K562 (cell line): ENCODE measurements at regions not wholly inside any gene's neighbourhood (a gene's known extent, or its start where the extent isn't known, plus 50 kb on each side); places are given as distances from the start of the nearest gene placed in this dataset.

ENCODE experiments used
- ATAC-seq: fragments of 200-7000 bp; cut with Tn5 transposase; 3 replicates; pipeline ENCODE4 v1.9.1; 2020; ENCODE audit warnings: moderate library complexity
- BruUV-seq: library from RNA; stranded (reverse); fragments of 400-500 nt; replicated peaks from 2 replicates; lab custom pipeline; 2021; lab: Mats Ljungman, UMichigan
- CTCF ChIA-PET: fragments of 300-600 bp; formaldehyde crosslinking; extraction: SDS; loops from one replicate; lab custom pipeline; 2021; ENCODE audit warnings: low intra/inter-chr PET ratio; lab: Yijun Ruan, JAX
- POLR2A ChIA-PET: fragments of 300-600, 350-650 bp; sonication (Branson Sonifier 250); formaldehyde crosslinking; extraction: SDS; loops from one replicate; lab custom pipeline; 2021; ENCODE audit warnings: antibody characterized with exemption, inconsistent platforms; lab: Yijun Ruan, JAX
- DNase-seq, 4 experiments: peaks; one replicate each; pipeline versions ENCODE4 v3.0.0 to v3.0.0-alpha.2; 2011 to 2018; ENCODE audit warnings: low spot score in 3 of 4, mixed read lengths in 3 of 4; ENCODE audit errors: extremely low read depth in 1 of 4
- FAIRE-seq: peaks from 2 replicates; lab custom pipeline; 2011; peaks lifted over from hg19 to GRCh38; lab: Jason Lieb, UNC
- H2AFZ ChIP-seq: 2 replicates; pipeline ENCODE4 v1.6.0; 2011; ENCODE audit warnings: low read depth, low read length, control low read depth, inconsistent platforms
- H3K27ac ChIP-seq: fragments of 200-600 bp; 3 replicates; pipeline ENCODE4 v1.8.0; 2011; ENCODE audit warnings: low read depth, mild to moderate bottlenecking, control low read depth, inconsistent platforms, low read length, moderate library complexity, mixed read lengths; ENCODE audit errors: extremely low read depth
- H3K27me3 ChIP-seq, 2 experiments: fragments of 300-600 bp in 1 of 2; 2 replicates in 1 of 2; 3 replicates in 1 of 2; pipeline versions ENCODE4 v1.6.0 to v1.8.0; 2011; ENCODE audit warnings: inconsistent platforms in 2 of 2, low read length in 2 of 2, mild to moderate bottlenecking in 1 of 2, mixed read lengths in 1 of 2, moderate library complexity in 1 of 2; ENCODE audit not compliant: control insufficient read depth in 2 of 2, insufficient read depth in 2 of 2
- H3K36me3 ChIP-seq: fragments of 300-600 bp; 3 replicates; pipeline ENCODE4 v1.8.0; 2011; ENCODE audit warnings: mild to moderate bottlenecking, low read length, inconsistent platforms; ENCODE audit not compliant: control insufficient read depth, insufficient read depth
- H3K4me1 ChIP-seq, 2 experiments: fragments of 200-600 bp in 1 of 2; replicated peaks in 1 of 2; 2 replicates in 1 of 2; 3 replicates in 1 of 2; pipeline versions ENCODE4 v1.5.1 to v1.8.0; 2011; ENCODE audit warnings: inconsistent platforms in 2 of 2, low read length in 2 of 2, mild to moderate bottlenecking in 1 of 2, mixed read lengths in 1 of 2, moderate library complexity in 1 of 2; ENCODE audit not compliant: control insufficient read depth in 2 of 2, insufficient read depth in 2 of 2
- H3K4me2 ChIP-seq: 2 replicates; pipeline ENCODE4 v1.6.1; 2011; ENCODE audit warnings: low read length, control low read depth, inconsistent platforms, mixed read lengths; ENCODE audit not compliant: insufficient read depth
- H3K4me3 ChIP-seq: fragments of 200-600 bp; sonication (generic), shearing (Covaris generic); 2 replicates; pipeline ENCODE4 v1.5.1; 2016; ENCODE audit warnings: control low read depth, inconsistent platforms
- H3K79me2 ChIP-seq: fragments of 200-600 bp; 3 replicates; pipeline ENCODE4 v1.8.0; 2011; ENCODE audit warnings: low read length, inconsistent platforms; ENCODE audit not compliant: control insufficient read depth, insufficient read depth
- H3K9ac ChIP-seq, 2 experiments: 2 replicates each; pipeline versions ENCODE4 v1.6.0 to v1.6.1; 2011; ENCODE audit warnings: low read depth in 2 of 2, low read length in 2 of 2, control low read depth in 1 of 2, inconsistent platforms in 1 of 2, mild to moderate bottlenecking in 1 of 2, mixed read lengths in 1 of 2; ENCODE audit not compliant: insufficient read depth in 1 of 2
- H3K9me1 ChIP-seq: one replicate; pipeline ENCODE4 v1.6.0; 2011; ENCODE audit warnings: inconsistent platforms, mild to moderate bottlenecking, low read length, moderate library complexity; ENCODE audit not compliant: control insufficient read depth, insufficient read depth
- H3K9me3 ChIP-seq: replicated peaks from 2 replicates; pipeline ENCODE4 v1.5.1; 2011; ENCODE audit warnings: low read depth, low read length, inconsistent platforms; ENCODE audit not compliant: control insufficient read depth, insufficient read depth
- H4K20me1 ChIP-seq: replicated peaks from 2 replicates; pipeline ENCODE4 v1.6.1; 2011; ENCODE audit warnings: low read length, inconsistent platforms, mixed read lengths; ENCODE audit not compliant: control insufficient read depth, insufficient read depth
- ARID1B ChIP-seq: fragments of 450-650 bp; IDR thresholded peaks from 2 replicates; pipeline ENCODE4 v1.6.1; 2016; ENCODE audit warnings: antibody characterized with exemption, mild to moderate bottlenecking, inconsistent platforms
- CBX5 ChIP-seq: IDR thresholded peaks from 2 replicates; pipeline ENCODE4 v1.6.1; 2014; ENCODE audit warnings: low read depth, borderline replicate concordance
- CXXC5 ChIP-seq: fragments of 250-450 bp; sonication (Bioruptor Pico); IDR thresholded peaks from 2 replicates; pipeline ENCODE4 v1.8.0; 2022; ENCODE audit warnings: inconsistent platforms, mild to moderate bottlenecking, moderate library complexity
- DIDO1 ChIP-seq: fragments of 450-650 bp; IDR thresholded peaks from 2 replicates; pipeline ENCODE4 v1.6.1; 2016; ENCODE audit warnings: low read depth, missing biosample characterization, missing genetic modification characterization
- ETV6 ChIP-seq, 3 experiments: fragments of 150-350 bp in 1 of 3; sonication (generic) in 1 of 3; formaldehyde crosslinking in 1 of 3; IDR thresholded peaks; 2 replicates each; pipeline versions ENCODE4 v1.6.1 to v1.8.0; 2014 to 2022; ENCODE audit warnings: borderline replicate concordance in 2 of 3, low read depth in 2 of 3, antibody characterized with exemption in 1 of 3, low read length in 1 of 3, mild to moderate bottlenecking in 1 of 3, missing genetic modification reagents in 1 of 3
- FIP1L1 ChIP-seq: fragments of 200-400 bp; formaldehyde crosslinking; IDR thresholded peaks from 2 replicates; pipeline ENCODE4 v1.6.1; 2018; ENCODE audit warnings: mild to moderate bottlenecking, low read depth, low read length; ENCODE audit not compliant: poor library complexity, severe bottlenecking
- POLR2AphosphoS2 ChIP-seq: IDR thresholded peaks from 2 replicates; pipeline ENCODE4 v1.6.1; 2012; ENCODE audit warnings: low read length, improper control_type of control experiment
- STAG1 ChIP-seq: sonication (generic); formaldehyde crosslinking; IDR thresholded peaks from 2 replicates; pipeline ENCODE4 v1.5.0; 2020; ENCODE audit warnings: missing genetic modification reagents, borderline replicate concordance
- TAL1 ChIP-seq: fragments of 450-650 bp; IDR thresholded peaks from 2 replicates; pipeline ENCODE4 v1.6.1; 2016; ENCODE audit warnings: mild to moderate bottlenecking
- TEAD2 ChIP-seq: fragments of 450-650 bp; IDR thresholded peaks from 2 replicates; pipeline ENCODE4 v1.6.1; 2016; ENCODE audit warnings: missing genetic modification characterization, control low read depth, missing compliant biosample characterization
- THRAP3 ChIP-seq: fragments of 450-650 bp; IDR thresholded peaks from 2 replicates; pipeline ENCODE4 v1.6.1; 2016; ENCODE audit warnings: mild to moderate bottlenecking, inconsistent platforms, borderline replicate concordance
- ZNF175 ChIP-seq: fragments of 200-800 bp; sonication (Bioruptor generic); IDR thresholded peaks from 2 replicates; pipeline ENCODE4 v1.6.1; 2016; ENCODE audit warnings: low read depth, mild to moderate bottlenecking, missing genetic modification characterization, missing compliant biosample characterization
- ZNF444 ChIP-seq: fragments of 250-450 bp; sonication (Bioruptor Pico); IDR thresholded peaks from 2 replicates; pipeline ENCODE4 v1.4.0; 2020; ENCODE audit warnings: mild to moderate bottlenecking, moderate library complexity
- ZNF696 ChIP-seq: fragments of 250-450 bp; sonication (Bioruptor Pico); conservative IDR thresholded peaks from 2 replicates; pipeline ENCODE4 v1.4.0; 2020; ENCODE audit warnings: mild to moderate bottlenecking, moderate library complexity
- ZNF785 ChIP-seq: fragments of 250-450 bp; sonication (Bioruptor Pico); IDR thresholded peaks from 2 replicates; pipeline ENCODE4 v1.4.0; 2020; ENCODE audit warnings: mild to moderate bottlenecking
- WGBS: fragments of 100-300 bp; shearing (Covaris generic); methylation state at CpG from one replicate; pipeline ENCODE4 v1.1.6; 2016; ENCODE audit warnings: low coverage, mixed read lengths; ENCODE audit not compliant: insufficient coverage; ENCODE audit errors: missing lambda C conversion rate; 5-methylcytosine and 5-hydroxymethylcytosine counted together
- in situ Hi-C: fragments of 300-500 bp; cut with MboI; formaldehyde crosslinking; loops from 4 replicates; pipeline ENCODE4 v1.15.0; 2018; ENCODE audit warnings: inconsistent platforms, mixed read lengths
- intact Hi-C: fragments of 100-400 bp; cut with micrococcal nuclease; formaldehyde crosslinking; loops from 2 replicates; pipeline ENCODE4 v1.14.2; 2022
- TF ChIP-seq, protein P1 (sequence below): sonication (generic); formaldehyde crosslinking; IDR thresholded peaks from 2 replicates; pipeline ENCODE4 v1.8.0; 2023; ENCODE audit warnings: mild to moderate bottlenecking, missing genetic modification reagents
- TF ChIP-seq, protein P2 (sequence below): fragments of 450-650 bp; IDR thresholded peaks from 2 replicates; pipeline ENCODE4 v1.6.1; 2017; ENCODE audit warnings: antibody characterized with exemption
- TF ChIP-seq, protein P3 (sequence below): fragments of 250-450 bp; sonication (Bioruptor Pico); IDR thresholded peaks from 2 replicates; pipeline ENCODE4 v1.4.0; 2020; ENCODE audit warnings: mild to moderate bottlenecking

DNA sequence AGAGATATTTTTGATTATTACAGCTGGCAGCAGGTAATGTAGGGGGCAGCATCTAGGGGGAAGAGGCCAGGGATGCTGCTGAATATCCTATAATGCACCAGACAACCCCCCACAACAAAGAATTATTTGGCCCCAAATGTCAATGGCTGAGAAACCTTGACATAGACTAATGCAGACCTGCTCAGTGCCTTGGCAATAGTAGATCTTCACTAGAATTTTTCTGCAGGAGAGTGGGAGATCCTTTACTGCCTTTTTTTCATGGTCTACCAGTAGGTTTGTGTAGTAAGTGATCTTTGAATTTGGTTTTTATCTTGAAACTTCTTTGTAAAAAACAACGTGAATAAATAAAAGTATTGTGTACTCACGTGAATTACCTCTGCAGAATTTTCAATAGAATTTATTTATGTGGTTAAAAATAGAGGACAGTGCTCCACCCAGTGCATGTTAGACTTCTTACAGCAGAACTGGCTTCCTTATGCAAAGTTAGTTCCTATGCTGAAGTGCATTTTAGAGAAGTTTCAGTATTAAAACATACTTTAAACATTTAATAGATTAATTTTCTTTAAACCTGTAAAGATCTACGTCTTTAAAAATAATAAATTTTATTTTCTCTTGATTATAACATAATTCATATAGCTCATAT is 199.6 kb upstream of the HDAC9 start (continued):
- TF ChIP-seq ZNF785 (no peak), FIP1L1 (no peak), POLR2AphosphoS2 (no peak), TEAD2 (tag) (no peak), ETV6 (IDR thresholded peaks at IDR 0.05; ENCODE audit: borderline replicate concordance in 1 of 2, low read depth in 2 of 2, low read length in 1 of 2) (no peak), ETV6 (CRISPR knock-in tag; IDR thresholded peaks at IDR 0.05; ENCODE audit: borderline replicate concordance) (no peak)

DNA sequence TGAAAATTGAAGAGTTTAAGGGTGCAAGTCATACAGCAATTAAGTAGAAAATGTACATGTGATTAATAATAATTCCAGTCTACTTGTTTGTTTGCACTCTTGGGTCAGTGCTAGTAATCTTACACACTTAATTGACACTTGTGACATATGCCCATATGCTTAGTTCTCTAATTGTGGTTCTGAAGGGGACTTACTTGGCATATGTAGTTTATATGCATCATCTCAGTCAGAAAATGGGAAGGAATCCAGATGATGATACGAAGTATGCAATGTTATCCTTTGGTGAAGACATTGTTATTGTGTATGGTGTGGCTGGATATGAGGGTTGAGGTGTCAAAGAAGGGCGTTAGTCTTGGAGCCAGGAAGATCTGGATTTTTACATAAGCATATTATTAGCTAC is 193.5 kb upstream of the HDAC9 start:
- in situ Hi-C loops (no loop called here), intact Hi-C loops (no loop called here)
- H3K4me3 ChIP-seq = no peak overlapping the region
- H3K36me3 ChIP-seq = no peaks in the 10 kb centered on the region
- no peak overlapping the region for H3K27ac ChIP-seq
- no peaks in the 10 kb centered on the region for H3K9me1 ChIP-seq
- ATAC-seq (no peak), FAIRE-seq (no peak), DNase-seq (no peak)
- 0 out of 2 replicates have a peak overlapping the region, but pooled peaks have one; percentile 23 for H2AFZ ChIP-seq
- H4K20me1 ChIP-seq = no peaks in the 10 kb centered on the region
- H3K4me1 ChIP-seq = peaks cover 0 to 2% of the 10 kb centered on the region in 2 experiments; a peak in 1 of 5 replicates
- no peak overlapping the region for H3K9ac ChIP-seq
- BruUV-seq = no TSS peak
- H3K4me2 ChIP-seq = no peak overlapping the region
- ChIA-PET CTCF (no interaction called here), POLR2A (no interaction called here)
- no peaks in the 10 kb centered on the region for H3K79me2 ChIP-seq
- no peaks in the 10 kb centered on the region for H3K27me3 ChIP-seq
- WGBS = 12% methylated on average over 2 of the region's 2 CpGs
- H3K9me3 ChIP-seq = no peaks in the 10 kb centered on the region
- TF ChIP-seq ZNF444 (CRISPR knock-in tag) = no peak
- no peak for TF ChIP-seq STAG1
- TF ChIP-seq, protein P1, sequence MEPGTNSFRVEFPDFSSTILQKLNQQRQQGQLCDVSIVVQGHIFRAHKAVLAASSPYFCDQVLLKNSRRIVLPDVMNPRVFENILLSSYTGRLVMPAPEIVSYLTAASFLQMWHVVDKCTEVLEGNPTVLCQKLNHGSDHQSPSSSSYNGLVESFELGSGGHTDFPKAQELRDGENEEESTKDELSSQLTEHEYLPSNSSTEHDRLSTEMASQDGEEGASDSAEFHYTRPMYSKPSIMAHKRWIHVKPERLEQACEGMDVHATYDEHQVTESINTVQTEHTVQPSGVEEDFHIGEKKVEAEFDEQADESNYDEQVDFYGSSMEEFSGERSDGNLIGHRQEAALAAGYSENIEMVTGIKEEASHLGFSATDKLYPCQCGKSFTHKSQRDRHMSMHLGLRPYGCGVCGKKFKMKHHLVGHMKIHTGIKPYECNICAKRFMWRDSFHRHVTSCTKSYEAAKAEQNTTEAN = no peak
- TF ChIP-seq THRAP3 = no peak
- TF ChIP-seq DIDO1 = no peak
- no peak for TF ChIP-seq ZNF696 (CRISPR knock-in tag)
- TF ChIP-seq TAL1 = no peak
- TF ChIP-seq, protein P2, sequence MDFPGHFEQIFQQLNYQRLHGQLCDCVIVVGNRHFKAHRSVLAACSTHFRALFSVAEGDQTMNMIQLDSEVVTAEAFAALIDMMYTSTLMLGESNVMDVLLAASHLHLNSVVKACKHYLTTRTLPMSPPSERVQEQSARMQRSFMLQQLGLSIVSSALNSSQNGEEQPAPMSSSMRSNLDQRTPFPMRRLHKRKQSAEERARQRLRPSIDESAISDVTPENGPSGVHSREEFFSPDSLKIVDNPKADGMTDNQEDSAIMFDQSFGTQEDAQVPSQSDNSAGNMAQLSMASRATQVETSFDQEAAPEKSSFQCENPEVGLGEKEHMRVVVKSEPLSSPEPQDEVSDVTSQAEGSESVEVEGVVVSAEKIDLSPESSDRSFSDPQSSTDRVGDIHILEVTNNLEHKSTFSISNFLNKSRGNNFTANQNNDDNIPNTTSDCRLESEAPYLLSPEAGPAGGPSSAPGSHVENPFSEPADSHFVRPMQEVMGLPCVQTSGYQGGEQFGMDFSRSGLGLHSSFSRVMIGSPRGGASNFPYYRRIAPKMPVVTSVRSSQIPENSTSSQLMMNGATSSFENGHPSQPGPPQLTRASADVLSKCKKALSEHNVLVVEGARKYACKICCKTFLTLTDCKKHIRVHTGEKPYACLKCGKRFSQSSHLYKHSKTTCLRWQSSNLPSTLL = no peak
- TF ChIP-seq, protein P3, sequence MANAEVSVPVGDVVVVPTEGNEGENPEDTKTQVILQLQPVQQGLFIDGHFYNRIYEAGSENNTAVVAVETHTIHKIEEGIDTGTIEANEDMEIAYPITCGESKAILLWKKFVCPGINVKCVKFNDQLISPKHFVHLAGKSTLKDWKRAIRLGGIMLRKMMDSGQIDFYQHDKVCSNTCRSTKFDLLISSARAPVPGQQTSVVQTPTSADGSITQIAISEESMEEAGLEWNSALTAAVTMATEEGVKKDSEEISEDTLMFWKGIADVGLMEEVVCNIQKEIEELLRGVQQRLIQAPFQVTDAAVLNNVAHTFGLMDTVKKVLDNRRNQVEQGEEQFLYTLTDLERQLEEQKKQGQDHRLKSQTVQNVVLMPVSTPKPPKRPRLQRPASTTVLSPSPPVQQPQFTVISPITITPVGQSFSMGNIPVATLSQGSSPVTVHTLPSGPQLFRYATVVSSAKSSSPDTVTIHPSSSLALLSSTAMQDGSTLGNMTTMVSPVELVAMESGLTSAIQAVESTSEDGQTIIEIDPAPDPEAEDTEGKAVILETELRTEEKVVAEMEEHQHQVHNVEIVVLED (CRISPR knock-in tag) = no peak
- TF ChIP-seq CBX5 = no peak
- no peak for TF ChIP-seq CXXC5
- TF ChIP-seq ARID1B = no peak
- TF ChIP-seq ZNF175 (CRISPR knock-in tag) = no peak
